Fibroblast of lung (primary cell): ENCODE measurements at regions not wholly inside any gene's neighbourhood (a gene's known extent, or its start where the extent isn't known, plus 50 kb on each side); places are given as distances from the start of the nearest gene placed in this dataset.

Experiments used
- EZH2 ChIP-seq: IDR thresholded peaks from 2 replicates; pipeline ENCODE4 v1.5.1; 2012; ENCODE audit warnings: low read length, control low read depth, mild to moderate bottlenecking; ENCODE audit errors: missing control alignments
- TF ChIP-seq, protein P1 (sequence below), 2 donors: IDR thresholded peaks in 1 of 2; conservative IDR thresholded peaks in 1 of 2; 1 replicate in 1 of 2; 2 replicates in 1 of 2; pipeline ENCODE4 v1.5.1; 2011 to 2012; ENCODE audit warnings: low read length in 2 of 2, control low read depth in 1 of 2, inconsistent platforms in 1 of 2, low read depth in 1 of 2, mild to moderate bottlenecking in 1 of 2

- TF ChIP-seq EZH2: no peak
- TF ChIP-seq, protein P1, sequence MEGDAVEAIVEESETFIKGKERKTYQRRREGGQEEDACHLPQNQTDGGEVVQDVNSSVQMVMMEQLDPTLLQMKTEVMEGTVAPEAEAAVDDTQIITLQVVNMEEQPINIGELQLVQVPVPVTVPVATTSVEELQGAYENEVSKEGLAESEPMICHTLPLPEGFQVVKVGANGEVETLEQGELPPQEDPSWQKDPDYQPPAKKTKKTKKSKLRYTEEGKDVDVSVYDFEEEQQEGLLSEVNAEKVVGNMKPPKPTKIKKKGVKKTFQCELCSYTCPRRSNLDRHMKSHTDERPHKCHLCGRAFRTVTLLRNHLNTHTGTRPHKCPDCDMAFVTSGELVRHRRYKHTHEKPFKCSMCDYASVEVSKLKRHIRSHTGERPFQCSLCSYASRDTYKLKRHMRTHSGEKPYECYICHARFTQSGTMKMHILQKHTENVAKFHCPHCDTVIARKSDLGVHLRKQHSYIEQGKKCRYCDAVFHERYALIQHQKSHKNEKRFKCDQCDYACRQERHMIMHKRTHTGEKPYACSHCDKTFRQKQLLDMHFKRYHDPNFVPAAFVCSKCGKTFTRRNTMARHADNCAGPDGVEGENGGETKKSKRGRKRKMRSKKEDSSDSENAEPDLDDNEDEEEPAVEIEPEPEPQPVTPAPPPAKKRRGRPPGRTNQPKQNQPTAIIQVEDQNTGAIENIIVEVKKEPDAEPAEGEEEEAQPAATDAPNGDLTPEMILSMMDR (conservative IDR thresholded peaks at IDR 0.05 in 1 of 2, IDR thresholded peaks at IDR 0.05 in 1 of 2; ENCODE audit: low read depth in 1 of 2, low read length in 2 of 2): no peak
Measured at GRCh38 chr11:122597511-122597910, 58.0 kb upstream of the UBASH3B start.
